ENCODE measurements at regions not wholly inside any gene's neighbourhood (a gene's known extent, or its start where the extent isn't known, plus 50 kb on each side); places are given as distances from the start of the nearest gene placed in this dataset.

DNA sequence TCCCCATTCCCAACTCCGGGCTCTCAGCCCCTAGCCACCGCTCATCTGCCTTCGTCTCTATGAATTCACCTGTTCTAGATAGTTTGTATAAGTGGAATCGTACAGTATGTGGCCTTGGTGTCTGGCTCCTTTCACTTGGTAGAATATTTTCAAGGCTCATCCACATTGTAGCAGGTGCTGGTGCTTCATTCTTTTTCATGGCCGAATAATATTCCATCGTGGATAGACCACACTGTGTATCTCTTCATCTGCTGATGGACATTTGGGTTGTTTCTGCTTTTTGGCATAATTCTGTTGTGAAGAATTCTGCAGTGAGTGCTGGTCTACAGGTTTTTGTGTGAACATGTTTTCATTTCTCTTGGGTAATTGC, 324.2 kb downstream of the SEC14L1 start:
- DNase-seq: no peak

- peak; percentile 81 for DNase-seq
Observed at GRCh38 chr17:77465358-77466041, 324.7 kb downstream of the SEC14L1 start.

DNA sequence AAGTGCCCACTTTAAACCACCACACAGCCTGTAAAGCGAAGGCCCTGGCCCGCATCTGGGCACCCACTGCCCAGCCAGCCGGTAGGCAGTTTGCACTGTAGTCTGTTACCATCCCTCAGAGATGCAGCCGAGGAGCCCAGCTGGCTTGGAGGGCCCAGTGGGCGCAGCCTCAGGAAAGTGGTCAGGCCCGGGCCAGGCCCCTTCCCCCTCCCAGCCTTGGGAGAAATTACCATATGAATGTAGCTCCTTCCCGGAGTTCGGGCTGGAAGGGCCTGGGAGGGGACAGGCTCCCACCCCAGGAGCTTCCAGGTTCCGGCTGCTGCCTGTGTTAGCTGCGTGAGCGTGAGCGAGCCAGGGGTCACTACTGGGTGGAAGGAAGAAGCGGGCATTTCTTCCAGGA, 325.4 kb downstream of the SEC14L1 start:
- no peak for DNase-seq

DNA sequence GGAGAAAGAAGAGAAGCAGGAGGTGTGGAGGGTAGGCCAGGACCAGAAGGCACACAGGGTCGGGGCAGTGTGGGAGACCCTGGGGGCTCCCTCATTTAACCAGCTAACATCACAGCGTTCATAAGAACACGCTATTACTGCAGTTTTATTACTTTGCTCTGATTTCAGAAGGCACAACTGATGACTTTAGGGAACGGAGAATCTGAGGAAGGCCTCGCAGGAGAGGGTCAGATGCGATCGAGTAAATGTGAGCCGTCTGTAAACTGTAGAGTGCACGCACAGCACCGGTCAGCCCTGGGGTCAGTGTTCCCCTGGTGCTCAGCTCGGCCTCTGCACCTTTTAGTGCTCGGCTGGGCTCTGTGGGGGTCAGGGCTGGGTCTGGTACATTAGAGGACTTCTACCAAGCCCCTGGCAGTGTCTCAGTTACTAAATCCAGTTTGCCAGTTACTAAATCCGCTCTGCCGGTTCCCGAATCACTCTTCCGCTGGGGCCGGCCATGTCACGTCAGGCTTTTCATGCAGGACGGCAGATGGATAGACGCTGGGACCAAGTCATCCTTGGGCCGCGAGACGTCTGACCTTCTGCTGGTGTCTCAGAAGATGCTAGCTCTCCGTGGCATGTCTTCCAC, 325.9 kb downstream of the SEC14L1 start:
- DNase-seq: no peak

DNA sequence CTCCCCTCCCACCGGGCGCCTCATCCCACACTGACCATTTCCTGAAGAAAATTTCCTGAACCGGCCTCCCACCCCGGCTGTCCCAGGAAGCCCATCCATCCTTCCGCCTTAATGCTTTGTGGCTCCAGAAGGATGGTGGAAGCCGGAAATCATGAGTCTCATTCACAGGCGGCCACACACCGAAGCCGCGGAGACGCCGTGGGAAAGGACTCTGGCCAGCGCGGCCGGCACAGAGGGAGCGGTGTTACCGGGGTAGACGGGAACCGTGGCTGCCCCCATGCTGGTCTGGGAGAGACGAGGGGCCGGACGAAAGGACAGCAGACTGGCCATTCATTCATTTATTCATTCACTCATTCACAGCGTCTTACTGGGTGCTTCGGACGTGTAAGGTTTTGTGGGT, 326.8 kb downstream of the SEC14L1 start:
- no peak for DNase-seq

DNA sequence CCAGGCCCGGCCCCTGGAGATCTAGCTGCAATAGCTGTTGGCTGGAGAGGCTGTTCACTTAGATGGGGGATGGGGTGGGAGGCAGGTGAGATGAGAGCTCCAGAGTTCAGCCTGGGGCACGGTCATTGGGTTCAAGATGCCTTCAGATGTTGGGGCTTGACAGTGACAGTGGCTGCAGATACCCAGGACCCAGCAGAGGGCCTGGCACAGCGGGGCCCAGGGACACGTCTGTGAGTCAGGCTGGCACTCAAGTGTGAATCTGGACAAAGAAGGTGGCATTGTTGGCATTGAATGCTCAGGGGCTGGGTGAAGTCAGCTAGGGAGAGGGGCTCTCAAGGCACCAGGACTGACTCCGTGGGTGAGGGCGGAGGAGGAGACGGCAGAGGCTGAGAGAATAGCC, 328.1 kb downstream of the SEC14L1 start:
- no peak for DNase-seq

GRCh38 chr17:77470330-77470786, 329.6 kb downstream of the SEC14L1 start:
- DNase-seq: no peak

DNA sequence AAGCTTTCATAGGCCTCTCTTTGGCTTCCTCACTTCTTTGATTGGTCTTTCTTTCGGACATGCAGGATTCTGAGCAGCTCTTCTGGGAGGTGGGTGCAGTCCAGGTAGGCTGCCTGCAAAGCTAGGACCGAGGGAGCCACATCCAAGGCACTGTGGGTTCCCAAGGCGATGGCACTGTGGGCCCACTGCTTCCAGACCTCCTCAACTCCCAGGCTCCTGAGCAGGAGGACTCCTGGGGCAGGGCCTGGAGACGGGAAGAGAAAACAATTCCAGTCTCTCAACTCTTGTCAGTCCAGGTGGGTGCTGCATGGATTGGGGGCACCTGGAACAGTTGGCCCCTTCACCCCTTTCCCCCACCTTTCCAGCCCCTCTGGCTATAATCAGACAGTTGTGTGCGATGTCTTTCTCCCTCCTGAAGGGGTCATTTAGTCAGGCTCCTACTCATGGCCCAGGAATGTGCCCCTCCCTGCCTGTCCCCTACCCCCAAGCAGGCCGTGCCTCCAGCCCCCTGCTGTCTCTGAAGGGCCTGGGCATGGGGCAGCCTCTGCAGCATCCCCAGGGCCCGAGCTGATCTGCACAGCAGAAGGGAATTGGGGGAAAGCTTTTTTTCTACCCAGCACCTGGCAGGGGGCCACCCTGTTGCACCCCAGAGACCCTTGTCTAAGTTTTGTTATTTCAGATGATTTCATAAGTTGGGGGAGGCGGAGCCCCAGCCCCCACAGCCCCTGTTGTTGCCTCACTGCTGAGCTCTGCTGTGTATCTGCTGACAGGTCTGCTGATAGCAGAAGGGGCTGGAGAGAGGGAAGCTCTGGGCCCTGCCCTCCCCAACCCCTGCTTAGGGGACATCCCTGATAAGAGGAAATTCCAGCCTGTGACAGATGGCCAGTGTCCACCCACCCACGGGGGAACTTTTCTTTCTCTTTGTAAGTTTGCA, 330.3 kb downstream of the SEC14L1 start:
- no peak for DNase-seq

DNA sequence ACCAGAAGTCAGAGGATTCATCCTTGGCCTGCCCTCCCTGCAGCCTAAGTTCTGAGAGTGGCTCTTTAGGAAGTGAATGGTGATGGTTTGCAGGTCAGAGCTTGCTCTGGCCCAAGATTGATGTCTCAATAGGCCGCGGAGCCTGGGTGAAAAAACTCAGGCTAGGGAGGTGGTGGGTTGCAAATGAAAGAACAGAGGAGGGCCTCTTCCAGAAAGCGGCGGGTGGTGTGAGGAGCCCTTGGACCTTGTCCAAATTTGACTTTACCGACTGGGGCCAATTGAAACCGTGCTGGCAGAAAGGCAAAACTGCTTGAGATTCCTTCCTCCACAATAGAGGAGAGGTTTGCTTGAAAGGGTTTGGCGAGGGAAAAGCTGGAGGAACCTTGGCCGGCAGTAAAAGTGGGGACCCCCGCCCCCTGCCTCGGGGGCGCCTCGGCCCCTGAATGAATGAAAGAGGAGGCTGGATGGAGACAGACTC, 331.3 kb downstream of the SEC14L1 start:
- no peak for DNase-seq

GRCh38 chr17:77472468-77473310, 331.9 kb downstream of the SEC14L1 start:
- DNase-seq: no peak

GRCh38 chr17:77473615-77474226, 333.0 kb downstream of the SEC14L1 start:
- no peak for DNase-seq

- no peak for DNase-seq
Observed at GRCh38 chr17:77474292-77474988, 333.7 kb downstream of the SEC14L1 start.

GRCh38 chr17:77475016-77475976, 334.5 kb downstream of the SEC14L1 start:
- no peak for DNase-seq

GRCh38 chr17:77476006-77476405, 335.2 kb downstream of the SEC14L1 start:
- no peak for DNase-seq

DNA sequence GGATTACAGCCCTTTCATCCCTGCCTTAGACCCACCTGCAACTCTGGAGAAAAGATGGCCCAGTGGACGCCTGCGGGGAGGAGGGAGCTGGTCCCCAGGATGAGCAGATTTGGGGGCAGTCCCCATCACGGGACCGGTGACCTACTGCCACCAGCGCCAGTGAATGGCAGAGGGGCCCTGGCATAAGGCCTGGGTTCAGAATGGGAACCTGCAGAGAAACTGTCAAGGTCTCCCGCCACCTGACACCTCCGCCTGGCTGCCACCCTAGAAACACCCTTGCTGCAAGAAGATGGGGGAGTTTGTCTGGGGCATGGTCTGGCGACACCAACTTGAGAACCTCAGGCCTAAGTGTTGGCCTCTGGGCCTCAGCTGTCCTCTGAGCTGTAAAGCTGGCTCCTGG, 335.7 kb downstream of the SEC14L1 start:
- DNase-seq: no peak

- no peak for DNase-seq
Observed at GRCh38 chr17:77476931-77477805, 336.4 kb downstream of the SEC14L1 start.

- DNase-seq: no peak
Observed at GRCh38 chr17:77478281-77478680, 337.5 kb downstream of the SEC14L1 start.

DNA sequence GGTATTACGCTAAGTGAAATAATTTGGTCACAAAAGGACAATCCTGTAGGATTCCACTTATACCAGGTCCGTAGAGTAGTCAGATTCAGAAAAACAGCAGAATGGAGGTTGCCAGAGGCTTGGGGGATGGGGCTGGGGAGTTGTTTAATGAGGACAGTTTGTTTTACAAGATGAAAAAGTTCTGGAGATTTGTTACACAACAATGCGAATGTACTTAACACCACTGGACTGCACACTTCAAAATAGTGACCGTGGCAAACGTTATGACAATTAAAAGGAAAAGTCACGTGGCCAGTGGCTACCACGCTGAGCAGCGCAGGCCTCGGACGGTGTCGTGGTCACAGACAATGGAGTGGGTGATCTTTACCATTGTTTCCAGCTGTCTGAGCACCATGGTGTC, 338.1 kb downstream of the SEC14L1 start:
- DNase-seq: no peak
